ENCODE measurements at regions not wholly inside any gene's neighbourhood (a gene's known extent, or its start where the extent isn't known, plus 50 kb on each side); places are given as distances from the start of the nearest gene placed in this dataset.

- TF ChIP-seq POLR2AphosphoS5 (IDR thresholded peaks at IDR 0.05): no peak
- no peak for TF ChIP-seq POLR2A (IDR thresholded peaks at IDR 0.05)
- TF ChIP-seq EP300 (IDR thresholded peaks at IDR 0.05): no peak
- no peak for TF ChIP-seq CTCF (IDR thresholded peaks at IDR 0.05)
- Histone ChIP-seq H3K9me3 (no peaks in the 10 kb centered on the region), H3K4me1 (peaks cover 0 to 33% (median 16%) of the 10 kb centered on the region in 4 donors), H3K27ac (peak overlapping the region in 1 of 5 donors; percentile 1), H3K27me3 (no peaks in the 10 kb centered on the region), H3K36me3 (no peaks in the 10 kb centered on the region), H3K4me3 (no peak overlapping the region)
- intact Hi-C loops (cut with DNase I; ENCODE audit: low total_unique reads): no loop called here
- DNase-seq: no peak
- 59 to 74% (median 60%) methylated on average over 4 of the region's 4 CpGs for WGBS, 5 donors
Measured at GRCh38 chr3:30350011-30350410, 256.4 kb upstream of the TGFBR2 start.

- 92 to 97% (median 94%) methylated on average over 2 of the region's 2 CpGs for WGBS, 5 donors
- TF ChIP-seq POLR2A (IDR thresholded peaks at IDR 0.05) (no peak), CTCF (IDR thresholded peaks at IDR 0.05) (no peak), POLR2AphosphoS5 (IDR thresholded peaks at IDR 0.05) (no peak), EP300 (IDR thresholded peaks at IDR 0.05) (no peak)
- Histone ChIP-seq H3K9me3 (no peaks in the 10 kb centered on the region), H3K4me3 (no peak overlapping the region), H3K27me3 (no peaks in the 10 kb centered on the region), H3K4me1 (peaks cover 0 to 42% (median 20%) of the 10 kb centered on the region in 4 donors), H3K27ac (peak overlapping the region in 1 of 5 donors; percentile 1), H3K36me3 (no peaks in the 10 kb centered on the region)
- intact Hi-C loops (cut with DNase I; ENCODE audit: low total_unique reads): no loop called here
- no peak for DNase-seq
Measured at GRCh38 chr3:30350901-30351300, 255.5 kb upstream of the TGFBR2 start.

GRCh38 chr3:30352410-30353318, 253.7 kb upstream of the TGFBR2 start:
- 79 to 90% (median 88%) methylated on average over 1 of the region's 1 CpG for WGBS, 5 donors
- TF ChIP-seq POLR2A (IDR thresholded peaks at IDR 0.05): no peak
- TF ChIP-seq POLR2AphosphoS5 (IDR thresholded peaks at IDR 0.05): no peak
- no peak for TF ChIP-seq EP300 (IDR thresholded peaks at IDR 0.05)
- no peak for TF ChIP-seq CTCF (IDR thresholded peaks at IDR 0.05)
- Histone ChIP-seq H3K27me3 (no peaks in the 10 kb centered on the region), H3K36me3 (no peaks in the 10 kb centered on the region), H3K4me3 (no peak overlapping the region), H3K4me1 (peaks cover 0 to 43% (median 21%) of the 10 kb centered on the region in 4 donors), H3K9me3 (no peaks in the 10 kb centered on the region), H3K27ac (peak overlapping the region in 1 of 5 donors; percentile 27)
- no peak for DNase-seq
- intact Hi-C loops (cut with DNase I; ENCODE audit: low total_unique reads): no loop called here

- H3K36me3 ChIP-seq: no peaks in the 10 kb centered on the region
- H3K27me3 ChIP-seq: no peaks in the 10 kb centered on the region
- intact Hi-C loops (cut with DNase I; ENCODE audit: low total_unique reads): no loop called here
- TF ChIP-seq EP300 (IDR thresholded peaks at IDR 0.05) (no peak), POLR2AphosphoS5 (IDR thresholded peaks at IDR 0.05) (peak in 1 of 3 donors; percentile 11)
- peaks cover 0 to 34% (median 21%) of the 10 kb centered on the region in 4 donors for H3K4me1 ChIP-seq
- no peak overlapping the region for H3K4me3 ChIP-seq
- 65 to 82% (median 74%) methylated on average over 1 of the region's 1 CpG for WGBS, 5 donors
- H3K9me3 ChIP-seq: no peaks in the 10 kb centered on the region
- peak overlapping the region in 3 of 5 donors; percentile 23 to 58 (median 31) for H3K27ac ChIP-seq
- peak in 1 of 2 donors; percentile 62 for DNase-seq
Measured at GRCh38 chr3:30353711-30354467, 252.5 kb upstream of the TGFBR2 start.
